Fibroblast of lung (primary cell): ENCODE measurements at regions not wholly inside any gene's neighbourhood (a gene's known extent, or its start where the extent isn't known, plus 50 kb on each side); places are given as distances from the start of the nearest gene placed in this dataset.
"Not testable (repeated sequence)": the region's sequence is repeated elsewhere in the genome, so short reads cannot be mapped to it uniquely, and the experiment has no call there.

ENCODE experiments used
- DNase-seq, 2 donors: peaks; one replicate each; pipeline versions ENCODE4 v3.0.0 to v3.0.0-alpha.2; 2010; ENCODE audit warnings: low read depth in 2 of 2
- H2AFZ ChIP-seq: 2 replicates; pipeline ENCODE4 v1.5.1; 2012; ENCODE audit warnings: low read length, control low read depth, inconsistent platforms
- H3K27ac ChIP-seq: 2 replicates; pipeline ENCODE4 v1.5.1; 2011; ENCODE audit warnings: low read length, control low read depth; ENCODE audit not compliant: insufficient read depth
- H3K27me3 ChIP-seq: 2 replicates; pipeline ENCODE4 v1.5.1; 2011; ENCODE audit warnings: mild to moderate bottlenecking, low read length; ENCODE audit not compliant: control insufficient read depth, insufficient read depth
- H3K36me3 ChIP-seq: 2 replicates; pipeline ENCODE4 v1.5.1; 2011; ENCODE audit warnings: low read length; ENCODE audit not compliant: control insufficient read depth, insufficient read depth
- H3K4me1 ChIP-seq: 2 replicates; pipeline ENCODE4 v1.5.1; 2011; ENCODE audit warnings: low read length; ENCODE audit not compliant: control insufficient read depth, insufficient read depth; ENCODE audit errors: extremely low read depth
- H3K4me2 ChIP-seq: 2 replicates; pipeline ENCODE4 v1.5.1; 2011; ENCODE audit warnings: low read length, control low read depth; ENCODE audit not compliant: insufficient read depth; ENCODE audit errors: extremely low read depth
- H3K4me3 ChIP-seq, 4 experiments: fragments of 200-600 bp in 1 of 4; sonication (generic) in 1 of 4; replicated peaks in 1 of 4; 2 replicates each; pipeline ENCODE4 v1.5.1; 2011 to 2016; ENCODE audit warnings: low read length in 4 of 4, low read depth in 3 of 4, mild to moderate bottlenecking in 3 of 4, control low read depth in 2 of 4, inconsistent platforms in 1 of 4, mixed read lengths in 1 of 4; ENCODE audit not compliant: insufficient read depth in 1 of 4; ENCODE audit errors: control extremely low read depth in 1 of 4
- H3K79me2 ChIP-seq: 2 replicates; pipeline ENCODE4 v1.5.1; 2012; ENCODE audit warnings: mild to moderate bottlenecking, low read length, inconsistent platforms; ENCODE audit not compliant: control insufficient read depth, insufficient read depth
- H3K9ac ChIP-seq: 2 replicates; pipeline ENCODE4 v1.5.1; 2011; ENCODE audit warnings: mild to moderate bottlenecking, low read length, control low read depth; ENCODE audit not compliant: insufficient read depth
- H3K9me3 ChIP-seq: 2 replicates; pipeline ENCODE4 v1.5.1; 2012; ENCODE audit warnings: low read depth, low read length; ENCODE audit not compliant: control insufficient read depth, insufficient read depth
- H4K20me1 ChIP-seq: 2 replicates; pipeline ENCODE4 v1.5.1; 2011; ENCODE audit warnings: low read length; ENCODE audit not compliant: control insufficient read depth, insufficient read depth; ENCODE audit errors: extremely low read depth
- CTCF ChIP-seq, 2 donors: IDR thresholded peaks in 1 of 2; conservative IDR thresholded peaks in 1 of 2; 1 replicate in 1 of 2; 2 replicates in 1 of 2; pipeline ENCODE4 v1.5.1; 2011 to 2012; ENCODE audit warnings: low read length in 2 of 2, control low read depth in 1 of 2, inconsistent platforms in 1 of 2, low read depth in 1 of 2, mild to moderate bottlenecking in 1 of 2
- EZH2 ChIP-seq: IDR thresholded peaks from 2 replicates; pipeline ENCODE4 v1.5.1; 2012; ENCODE audit warnings: low read length, control low read depth, mild to moderate bottlenecking; ENCODE audit errors: missing control alignments

DNA sequence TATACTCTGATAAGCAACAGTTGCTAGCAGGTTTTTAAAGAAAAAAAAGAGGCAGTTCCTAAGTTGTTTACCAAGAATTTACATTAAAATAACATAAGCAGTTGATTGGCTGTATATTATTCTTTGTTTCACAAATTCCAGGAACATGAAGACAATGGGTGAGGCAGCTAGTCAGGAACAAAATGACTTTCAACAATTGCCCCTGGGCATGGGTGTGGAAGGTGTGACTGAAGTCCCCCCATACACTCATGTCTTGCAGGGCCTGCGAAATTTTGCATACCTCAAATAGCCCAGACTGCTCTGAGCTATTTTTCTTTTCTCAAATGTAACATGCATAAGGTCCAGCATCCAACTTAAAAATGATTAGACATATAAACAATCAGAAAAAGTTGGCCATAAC is 267.2 kb upstream of the DIO3 start:
- no peaks in the 10 kb centered on the region for H3K79me2 ChIP-seq
- no peaks in the 10 kb centered on the region for H3K9me3 ChIP-seq
- H4K20me1 ChIP-seq, result no peaks in the 10 kb centered on the region
- no peak overlapping the region for H3K27ac ChIP-seq
- DNase-seq, result no peak
- no peak overlapping the region for H2AFZ ChIP-seq
- no peak overlapping the region for H3K4me3 ChIP-seq
- no peak overlapping the region for H3K9ac ChIP-seq
- no peaks in the 10 kb centered on the region for H3K27me3 ChIP-seq
- no peaks in the 10 kb centered on the region for H3K4me1 ChIP-seq
- TF ChIP-seq CTCF (conservative IDR thresholded peaks at IDR 0.05 in 1 of 2, IDR thresholded peaks at IDR 0.05 in 1 of 2; ENCODE audit: low read depth in 1 of 2, low read length in 2 of 2), result no peak
- TF ChIP-seq EZH2, result no peak
- no peaks in the 10 kb centered on the region for H3K36me3 ChIP-seq
- no peak overlapping the region for H3K4me2 ChIP-seq

DNA sequence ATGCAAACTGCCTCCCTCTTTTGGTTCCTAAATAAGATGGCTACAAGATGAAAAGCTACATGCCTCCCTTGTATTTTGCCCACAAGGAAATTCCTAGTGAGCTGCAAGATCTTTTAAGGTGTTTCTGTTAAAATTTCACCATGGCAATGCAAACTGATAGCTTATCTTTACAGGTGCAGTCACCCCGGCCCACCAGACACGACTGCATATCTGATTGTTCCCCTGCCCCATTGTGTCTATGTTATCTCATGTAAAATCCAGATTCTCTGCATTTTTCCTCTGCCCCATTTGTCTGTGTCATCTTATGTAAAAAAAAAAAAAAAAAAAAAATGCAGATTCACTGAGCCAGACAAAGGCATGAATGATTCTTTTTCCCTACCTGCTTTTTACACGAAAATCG is 261.5 kb upstream of the DIO3 start:
- not testable (repeated sequence) for H3K27me3 ChIP-seq, H4K20me1 ChIP-seq, H3K4me2 ChIP-seq, H3K36me3 ChIP-seq, H2AFZ ChIP-seq, H3K4me3 ChIP-seq, H3K4me1 ChIP-seq, DNase-seq, H3K79me2 ChIP-seq, H3K27ac ChIP-seq, H3K9ac ChIP-seq, H3K9me3 ChIP-seq

DNA sequence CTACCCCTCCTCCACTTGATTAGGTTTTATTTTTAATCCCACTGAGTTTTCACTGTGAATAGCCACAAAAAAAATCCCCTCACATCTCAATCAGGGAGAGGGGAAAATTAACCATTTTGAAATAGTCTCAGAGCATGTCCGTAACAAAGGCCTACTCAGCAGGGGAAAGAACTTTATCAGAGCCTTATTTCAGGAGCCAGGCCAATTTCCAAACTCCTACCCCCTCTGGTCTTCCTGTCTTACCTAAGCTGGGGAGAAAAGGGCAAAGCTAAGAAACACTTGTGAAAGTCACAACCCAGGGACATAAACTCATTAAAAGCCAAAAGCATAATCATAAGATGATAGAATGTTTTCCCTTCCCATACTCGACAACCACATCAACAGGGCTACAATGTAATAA is 260.3 kb upstream of the DIO3 start:
- H3K9me3 ChIP-seq, result no peaks in the 10 kb centered on the region
- H3K4me1 ChIP-seq, result no peaks in the 10 kb centered on the region
- TF ChIP-seq EZH2 (no peak), CTCF (conservative IDR thresholded peaks at IDR 0.05 in 1 of 2, IDR thresholded peaks at IDR 0.05 in 1 of 2; ENCODE audit: low read depth in 1 of 2, low read length in 2 of 2) (no peak)
- H3K36me3 ChIP-seq, result no peaks in the 10 kb centered on the region
- H3K4me3 ChIP-seq, result no peak overlapping the region
- no peak overlapping the region for H3K27ac ChIP-seq
- no peak overlapping the region for H2AFZ ChIP-seq
- no peak overlapping the region for H3K9ac ChIP-seq
- H4K20me1 ChIP-seq, result no peaks in the 10 kb centered on the region
- DNase-seq, result no peak
- no peaks in the 10 kb centered on the region for H3K27me3 ChIP-seq
- no peaks in the 10 kb centered on the region for H3K79me2 ChIP-seq
- H3K4me2 ChIP-seq, result no peak overlapping the region

DNA sequence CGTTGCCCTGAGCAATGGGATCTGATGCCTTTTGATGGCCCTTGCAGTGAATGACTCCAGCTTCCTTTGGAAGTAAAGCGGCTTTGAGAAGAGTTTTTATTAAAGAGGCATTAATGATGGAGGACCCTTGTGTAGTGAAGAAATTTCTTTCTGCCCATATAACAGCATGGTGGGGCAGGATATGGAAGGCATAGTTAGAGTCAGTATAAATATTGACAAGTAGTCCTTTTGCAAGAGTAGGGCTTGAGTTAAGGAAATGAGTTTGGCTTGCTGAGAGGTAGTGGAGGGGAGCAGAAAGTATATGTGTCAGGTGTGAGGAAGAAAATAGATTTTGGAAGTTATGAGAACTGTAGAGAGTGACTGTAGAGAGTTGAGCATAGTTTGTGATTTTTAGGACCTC is 254.1 kb upstream of the DIO3 start:
- H3K4me1 ChIP-seq, H3K4me2 ChIP-seq, H3K27ac ChIP-seq, H3K9ac ChIP-seq, H3K4me3 ChIP-seq, H3K79me2 ChIP-seq, H4K20me1 ChIP-seq, H3K9me3 ChIP-seq, DNase-seq, H3K27me3 ChIP-seq, H2AFZ ChIP-seq, H3K36me3 ChIP-seq: not testable (repeated sequence)

GRCh38 chr14:101311186-101311585 is 250.1 kb upstream of the DIO3 start:
- not testable (repeated sequence) for H2AFZ ChIP-seq, H4K20me1 ChIP-seq, H3K27me3 ChIP-seq, H3K9ac ChIP-seq, H3K4me2 ChIP-seq, H3K27ac ChIP-seq, DNase-seq, H3K36me3 ChIP-seq, H3K9me3 ChIP-seq, H3K4me3 ChIP-seq, H3K4me1 ChIP-seq, H3K79me2 ChIP-seq
